ENCODE measurements at regions not wholly inside any gene's neighbourhood (a gene's known extent, or its start where the extent isn't known, plus 50 kb on each side); places are given as distances from the start of the nearest gene placed in this dataset.

- no peak for TF ChIP-seq CTCF (IDR thresholded peaks at IDR 0.05; ENCODE audit: low read length, missing control alignments)
- H3K4me3 ChIP-seq (replicated peaks; ENCODE audit: low read depth, low read length): no peak overlapping the region
- no peak for DNase-seq (ENCODE audit: low read depth)
These were observed 182.0 kb upstream of the PPP1R3A start for GRCh38 chr7:114100810-114101209.

GRCh38 chr7:114099337-114099736, 180.5 kb upstream of the PPP1R3A start:
- no peak overlapping the region for H3K4me3 ChIP-seq (replicated peaks; ENCODE audit: low read depth, low read length)
- no peak for TF ChIP-seq CTCF (IDR thresholded peaks at IDR 0.05; ENCODE audit: low read length, missing control alignments)
- no peak for DNase-seq (ENCODE audit: low read depth)

DNA sequence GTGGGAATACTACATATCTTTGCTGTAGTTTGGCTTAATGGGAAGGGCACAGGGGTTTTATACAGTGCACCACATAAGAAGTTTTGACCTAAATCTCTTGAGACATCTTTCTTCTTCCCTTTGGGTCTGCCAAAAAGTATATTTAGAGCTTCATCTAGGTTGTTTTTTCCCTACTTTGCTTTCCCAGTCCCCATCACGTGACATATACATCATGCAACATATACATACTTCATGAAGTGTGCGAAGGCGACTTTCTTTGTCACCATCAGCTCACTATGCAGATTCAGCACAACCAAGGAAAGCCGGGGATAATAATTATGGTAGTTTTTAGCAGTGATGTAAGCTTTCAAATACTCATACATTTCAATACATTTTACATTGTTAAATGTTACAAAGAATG, 177.1 kb upstream of the PPP1R3A start:
- DNase-seq (ENCODE audit: low read depth): no peak
- H3K4me3 ChIP-seq (replicated peaks; ENCODE audit: low read depth, low read length): no peak overlapping the region
- no peak for TF ChIP-seq CTCF (IDR thresholded peaks at IDR 0.05; ENCODE audit: low read length, missing control alignments)

- TF ChIP-seq CTCF (IDR thresholded peaks at IDR 0.05; ENCODE audit: low read length, missing control alignments): no peak
- no peak for DNase-seq (ENCODE audit: low read depth)
- no peak overlapping the region for H3K4me3 ChIP-seq (replicated peaks; ENCODE audit: low read depth, low read length)
These were observed 169.7 kb upstream of the PPP1R3A start for GRCh38 chr7:114088470-114088940.

- no peak for DNase-seq (ENCODE audit: low read depth)
- no peak overlapping the region for H3K4me3 ChIP-seq (replicated peaks; ENCODE audit: low read depth, low read length)
- TF ChIP-seq CTCF (IDR thresholded peaks at IDR 0.05; ENCODE audit: low read length, missing control alignments): no peak
These were observed 169.1 kb upstream of the PPP1R3A start for GRCh38 chr7:114087653-114088469.

- peak; percentile 30 for DNase-seq (ENCODE audit: low read depth)
- peak overlapping the region; percentile 65 for H3K4me3 ChIP-seq (replicated peaks; ENCODE audit: low read depth, low read length)
- TF ChIP-seq CTCF (IDR thresholded peaks at IDR 0.05; ENCODE audit: low read length, missing control alignments): no peak
These were observed 168.3 kb upstream of the PPP1R3A start for GRCh38 chr7:114086914-114087652.

All from fibroblast of pulmonary artery (primary cell).